HL-60 (cell line): ENCODE measurements at regions not wholly inside any gene's neighbourhood (a gene's known extent, or its start where the extent isn't known, plus 50 kb on each side); places are given as distances from the start of the nearest gene placed in this dataset.

Source experiments
- DNase-seq, 2 experiments: peaks; one replicate each; pipeline ENCODE4 v3.0.0-alpha.2; 2010 to 2020; ENCODE audit warnings: low read depth in 1 of 2, low spot score in 1 of 2
- H3K27ac ChIP-seq: fragments of 250-450 bp; sonication (Bioruptor Pico); replicated peaks from 2 replicates; pipeline ENCODE4 v1.5.1; 2020; ENCODE audit warnings: mild to moderate bottlenecking, moderate library complexity
- H3K27me3 ChIP-seq: fragments of 250-450 bp; sonication (Bioruptor Pico); 2 replicates; pipeline ENCODE4 v1.5.1; 2021; ENCODE audit warnings: mild to moderate bottlenecking, moderate library complexity; ENCODE audit not compliant: insufficient read depth, poor library complexity, severe bottlenecking
- H3K4me3 ChIP-seq: replicated peaks from 2 replicates; pipeline ENCODE4 v1.5.1; 2011; ENCODE audit warnings: mild to moderate bottlenecking, control low read depth, low read length; ENCODE audit not compliant: insufficient read depth
- GABPA ChIP-seq: IDR thresholded peaks from 2 replicates; pipeline ENCODE4 v1.6.1; 2012; ENCODE audit warnings: low read depth
- POLR2AphosphoS5 ChIP-seq: IDR thresholded peaks from 2 replicates; pipeline ENCODE4 v1.6.1; 2012; ENCODE audit warnings: low read depth
- REST ChIP-seq: IDR thresholded peaks from 2 replicates; pipeline ENCODE4 v1.6.1; 2012; ENCODE audit warnings: low read depth; ENCODE audit not compliant: insufficient replicate concordance
- SPI1 ChIP-seq: IDR thresholded peaks from 2 replicates; pipeline ENCODE4 v1.6.1; 2012; ENCODE audit warnings: low read depth, mild to moderate bottlenecking, borderline replicate concordance
- TF ChIP-seq, protein P1 (sequence below): IDR thresholded peaks from one replicate; pipeline ENCODE4 v1.5.1; 2011; ENCODE audit warnings: low read length, control low read depth, inconsistent platforms; ENCODE audit not compliant: insufficient read depth

DNA sequence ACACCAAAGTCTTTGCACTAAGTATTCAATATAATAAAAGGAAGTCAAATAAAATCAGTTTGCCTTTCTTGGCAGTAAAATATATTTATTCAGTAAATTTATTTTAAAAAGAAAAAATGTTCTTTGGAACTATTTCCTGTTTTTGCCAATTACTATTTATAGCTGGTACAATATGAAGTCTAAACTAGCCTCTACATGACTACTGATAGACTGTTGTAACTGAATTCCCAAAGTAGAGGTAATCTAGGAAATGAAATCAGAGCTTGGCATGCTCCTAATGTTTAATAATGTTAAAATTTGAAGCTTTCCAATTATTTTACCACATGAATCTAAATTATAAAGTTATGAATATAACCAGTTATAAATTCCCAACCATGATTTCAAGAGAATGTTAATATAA, 385.5 kb downstream of the SEMA3D start:
- DNase-seq, result no peak
- TF ChIP-seq, protein P1, sequence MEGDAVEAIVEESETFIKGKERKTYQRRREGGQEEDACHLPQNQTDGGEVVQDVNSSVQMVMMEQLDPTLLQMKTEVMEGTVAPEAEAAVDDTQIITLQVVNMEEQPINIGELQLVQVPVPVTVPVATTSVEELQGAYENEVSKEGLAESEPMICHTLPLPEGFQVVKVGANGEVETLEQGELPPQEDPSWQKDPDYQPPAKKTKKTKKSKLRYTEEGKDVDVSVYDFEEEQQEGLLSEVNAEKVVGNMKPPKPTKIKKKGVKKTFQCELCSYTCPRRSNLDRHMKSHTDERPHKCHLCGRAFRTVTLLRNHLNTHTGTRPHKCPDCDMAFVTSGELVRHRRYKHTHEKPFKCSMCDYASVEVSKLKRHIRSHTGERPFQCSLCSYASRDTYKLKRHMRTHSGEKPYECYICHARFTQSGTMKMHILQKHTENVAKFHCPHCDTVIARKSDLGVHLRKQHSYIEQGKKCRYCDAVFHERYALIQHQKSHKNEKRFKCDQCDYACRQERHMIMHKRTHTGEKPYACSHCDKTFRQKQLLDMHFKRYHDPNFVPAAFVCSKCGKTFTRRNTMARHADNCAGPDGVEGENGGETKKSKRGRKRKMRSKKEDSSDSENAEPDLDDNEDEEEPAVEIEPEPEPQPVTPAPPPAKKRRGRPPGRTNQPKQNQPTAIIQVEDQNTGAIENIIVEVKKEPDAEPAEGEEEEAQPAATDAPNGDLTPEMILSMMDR, result no peak
- no peak for TF ChIP-seq SPI1
- TF ChIP-seq REST, result no peak
- no peak for TF ChIP-seq GABPA
- TF ChIP-seq POLR2AphosphoS5, result no peak
- Histone ChIP-seq H3K27ac (no peak overlapping the region), H3K4me3 (no peak overlapping the region), H3K27me3 (no peaks in the 10 kb centered on the region)

DNA sequence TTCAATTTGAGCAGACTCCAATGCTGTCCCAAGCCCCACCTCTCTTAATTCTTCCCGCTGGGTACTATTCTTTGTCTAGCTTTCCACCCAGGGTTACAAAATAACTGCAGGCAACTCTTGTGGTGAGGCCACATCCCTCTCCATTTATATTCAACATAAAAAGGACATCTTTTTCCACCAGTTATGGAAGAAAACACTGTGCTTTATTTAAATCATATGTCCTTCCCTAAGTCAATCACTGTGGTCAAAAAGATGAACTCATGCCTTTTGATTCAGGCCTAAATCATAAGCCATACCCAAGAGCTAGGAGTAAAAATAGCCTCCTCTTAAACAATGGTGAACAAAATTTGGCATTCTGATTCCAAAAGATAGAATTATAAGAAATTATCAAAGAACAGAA, 386.0 kb downstream of the SEMA3D start:
- DNase-seq, result no peak
- no peak for TF ChIP-seq SPI1
- TF ChIP-seq POLR2AphosphoS5, result no peak
- no peak for TF ChIP-seq GABPA
- H3K4me3 ChIP-seq, result no peak overlapping the region
- no peaks in the 10 kb centered on the region for H3K27me3 ChIP-seq
- no peak overlapping the region for H3K27ac ChIP-seq

- H3K27ac ChIP-seq, result no peak overlapping the region
- H3K4me3 ChIP-seq, result no peak overlapping the region
- DNase-seq, result no peak
- no peaks in the 10 kb centered on the region for H3K27me3 ChIP-seq
- no peak for TF ChIP-seq POLR2AphosphoS5
- TF ChIP-seq, protein P1, result no peak
- TF ChIP-seq SPI1, result no peak
- no peak for TF ChIP-seq REST
- TF ChIP-seq GABPA, result no peak
These were observed 387.8 kb downstream of the SEMA3D start for GRCh38 chr7:84799106-84799505.

DNA sequence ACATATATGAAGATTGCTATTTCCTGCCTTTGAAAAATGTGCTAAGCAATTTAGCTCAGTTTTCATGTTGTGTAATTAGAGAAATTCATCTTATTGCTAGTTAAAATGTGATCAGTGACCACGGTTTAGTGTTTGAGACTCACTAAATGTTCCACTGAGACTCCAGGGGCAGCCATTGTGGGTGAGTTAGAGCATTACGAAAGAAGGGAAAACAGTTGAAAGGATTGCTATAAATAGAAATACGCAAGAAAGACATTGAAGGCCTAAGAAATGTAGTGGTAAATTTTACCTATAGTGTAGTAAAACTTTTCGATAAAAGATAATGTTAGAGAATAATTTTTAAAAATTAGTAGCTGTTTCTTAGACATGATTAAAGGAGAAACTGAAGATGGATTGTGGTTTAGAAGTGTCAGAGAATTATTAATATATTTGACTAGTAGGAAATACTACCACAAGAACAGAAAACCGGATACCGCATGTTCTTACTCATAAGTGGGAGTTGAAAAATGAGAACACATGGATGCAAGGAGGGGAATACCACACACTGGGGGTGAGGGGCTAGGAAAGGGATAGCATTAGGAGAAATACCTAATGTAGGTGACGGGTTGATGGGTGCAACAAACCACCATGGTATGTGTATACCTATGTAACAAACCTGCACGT, 394.5 kb downstream of the SEMA3D start:
- no peak for TF ChIP-seq SPI1
- no peak for TF ChIP-seq REST
- no peak for TF ChIP-seq POLR2AphosphoS5
- TF ChIP-seq, protein P1, result no peak
- TF ChIP-seq GABPA, result no peak
- Histone ChIP-seq H3K4me3 (no peak overlapping the region), H3K27me3 (no peaks in the 10 kb centered on the region), H3K27ac (0 out of 2 replicates have a peak overlapping the region, but pooled peaks have one; percentile 13)
- no peak for DNase-seq
